ENCODE measurements at regions not wholly inside any gene's neighbourhood (a gene's known extent, or its start where the extent isn't known, plus 50 kb on each side); places are given as distances from the start of the nearest gene placed in this dataset.

DNA sequence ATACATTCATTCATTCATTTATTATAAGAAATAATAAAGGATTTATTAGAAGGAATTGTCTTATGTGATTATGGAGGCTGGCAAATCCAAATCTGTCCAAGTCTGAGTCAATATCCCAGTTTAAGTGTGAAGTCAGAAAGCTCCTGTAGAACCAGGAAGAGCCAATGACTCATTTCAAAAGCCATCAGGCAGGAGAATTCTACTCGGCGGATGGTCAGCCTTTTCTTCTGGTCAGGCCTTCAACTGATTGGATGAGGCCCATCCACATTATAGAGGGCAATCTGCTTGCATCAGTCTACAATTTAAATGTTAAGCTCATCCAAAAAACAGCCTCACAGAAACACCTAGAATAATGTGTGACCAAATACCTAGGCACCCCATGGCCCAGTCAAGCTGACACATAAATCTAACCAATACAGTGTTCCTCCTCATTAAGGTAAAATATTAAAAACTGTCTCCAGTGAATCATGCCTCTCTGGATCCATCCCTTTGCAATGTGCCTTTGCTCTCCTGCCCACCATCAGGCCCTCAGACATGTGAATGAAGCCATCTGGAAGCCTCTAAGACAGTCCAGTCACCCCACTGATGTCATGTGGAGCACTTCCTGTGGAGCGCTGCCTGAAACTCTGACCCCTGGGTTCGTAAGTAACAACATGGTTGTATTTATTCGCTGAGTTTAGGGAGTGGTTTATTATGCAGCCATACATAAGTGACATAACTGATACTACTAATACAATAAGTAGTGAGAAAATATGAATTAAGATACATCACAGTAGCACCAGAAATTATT is 69.2 kb upstream of the WSB1 start:
- Histone ChIP-seq H3K4me1 (no peaks in the 10 kb centered on the region), H3K9me3 (no peaks in the 10 kb centered on the region), H3K36me3 (no peaks in the 10 kb centered on the region), H3K27me3 (no peaks in the 10 kb centered on the region), H3K27ac (no peak overlapping the region), H3K4me3 (replicated peaks in 1 of 3) (no peak overlapping the region)
- intact Hi-C loops (cut with DNase I) = no loop called here
- no peak for TF ChIP-seq POLR2A (IDR thresholded peaks at IDR 0.05)
- TF ChIP-seq, protein P1, sequence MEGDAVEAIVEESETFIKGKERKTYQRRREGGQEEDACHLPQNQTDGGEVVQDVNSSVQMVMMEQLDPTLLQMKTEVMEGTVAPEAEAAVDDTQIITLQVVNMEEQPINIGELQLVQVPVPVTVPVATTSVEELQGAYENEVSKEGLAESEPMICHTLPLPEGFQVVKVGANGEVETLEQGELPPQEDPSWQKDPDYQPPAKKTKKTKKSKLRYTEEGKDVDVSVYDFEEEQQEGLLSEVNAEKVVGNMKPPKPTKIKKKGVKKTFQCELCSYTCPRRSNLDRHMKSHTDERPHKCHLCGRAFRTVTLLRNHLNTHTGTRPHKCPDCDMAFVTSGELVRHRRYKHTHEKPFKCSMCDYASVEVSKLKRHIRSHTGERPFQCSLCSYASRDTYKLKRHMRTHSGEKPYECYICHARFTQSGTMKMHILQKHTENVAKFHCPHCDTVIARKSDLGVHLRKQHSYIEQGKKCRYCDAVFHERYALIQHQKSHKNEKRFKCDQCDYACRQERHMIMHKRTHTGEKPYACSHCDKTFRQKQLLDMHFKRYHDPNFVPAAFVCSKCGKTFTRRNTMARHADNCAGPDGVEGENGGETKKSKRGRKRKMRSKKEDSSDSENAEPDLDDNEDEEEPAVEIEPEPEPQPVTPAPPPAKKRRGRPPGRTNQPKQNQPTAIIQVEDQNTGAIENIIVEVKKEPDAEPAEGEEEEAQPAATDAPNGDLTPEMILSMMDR (IDR thresholded peaks at IDR 0.05) = no peak
- no peak for DNase-seq
- 89 to 92% methylated on average over 5 of the region's 5 CpGs for WGBS, 2 donors

DNA sequence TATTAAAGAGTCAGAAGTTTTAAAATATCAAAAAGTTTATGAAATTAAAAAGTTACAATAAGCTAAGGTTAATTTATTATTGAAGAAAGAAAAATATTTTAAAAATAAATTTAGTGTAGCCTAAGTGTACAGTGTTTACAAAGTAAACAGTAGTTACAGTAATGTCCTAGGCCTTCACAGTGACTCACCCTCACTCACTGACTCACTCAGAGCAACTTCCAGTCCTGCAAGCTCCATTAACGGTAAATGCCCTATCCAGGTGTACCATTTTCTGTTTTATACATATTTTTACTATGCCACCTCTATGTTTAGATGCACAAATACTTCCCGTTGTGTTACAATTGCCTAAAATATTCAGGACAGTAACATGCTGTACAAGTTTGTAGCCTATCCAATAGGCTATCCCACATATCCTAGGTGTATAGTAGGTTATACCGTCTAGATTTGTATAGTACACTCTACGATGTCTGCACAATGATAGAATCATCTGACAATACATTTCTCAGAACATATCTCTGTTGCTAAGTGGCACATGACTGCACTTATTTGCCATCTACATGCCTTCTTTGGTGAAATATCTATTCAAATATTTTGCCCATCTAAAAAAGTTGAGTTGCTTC is 67.2 kb upstream of the WSB1 start:
- WGBS, 2 donors = 90 to 92% methylated on average over 4 of the region's 4 CpGs
- Histone ChIP-seq H3K27me3 (no peaks in the 10 kb centered on the region), H3K36me3 (no peaks in the 10 kb centered on the region), H3K9me3 (no peaks in the 10 kb centered on the region), H3K4me1 (no peaks in the 10 kb centered on the region), H3K4me3 (replicated peaks in 1 of 3) (no peak overlapping the region), H3K27ac (no peak overlapping the region)
- TF ChIP-seq, protein P1 (IDR thresholded peaks at IDR 0.05) = no peak
- TF ChIP-seq POLR2A (IDR thresholded peaks at IDR 0.05) = no peak
- no peak for DNase-seq
- intact Hi-C loops (cut with DNase I) = no loop called here

DNA sequence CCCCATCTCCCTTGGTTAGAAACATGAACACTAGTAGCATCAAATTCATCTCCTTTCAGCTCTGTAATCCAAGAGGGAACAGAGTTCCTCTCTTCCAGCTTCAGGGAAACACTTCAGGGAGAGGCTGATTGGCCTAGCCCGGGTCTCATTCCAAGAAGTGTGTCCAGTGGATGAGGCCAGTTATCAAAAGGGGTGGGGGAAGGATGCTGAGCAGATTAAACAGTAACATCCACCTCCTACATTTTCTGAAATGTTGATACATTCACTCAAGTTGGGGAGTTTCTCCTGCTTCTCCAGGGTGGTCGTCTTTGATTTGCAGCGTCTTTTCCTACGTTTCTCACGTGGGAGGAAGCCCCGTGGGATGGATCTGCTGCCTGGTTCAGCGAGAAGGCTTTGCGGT is 62.9 kb upstream of the WSB1 start:
- Histone ChIP-seq H3K9me3 (no peaks in the 10 kb centered on the region), H3K4me3 (replicated peaks in 1 of 3) (no peak overlapping the region), H3K4me1 (no peaks in the 10 kb centered on the region), H3K27me3 (no peaks in the 10 kb centered on the region), H3K27ac (no peak overlapping the region), H3K36me3 (no peaks in the 10 kb centered on the region)
- TF ChIP-seq, protein P1 (IDR thresholded peaks at IDR 0.05) = no peak
- TF ChIP-seq POLR2A (IDR thresholded peaks at IDR 0.05) = no peak
- 77 to 78% methylated on average over 8 of the region's 8 CpGs for WGBS, 2 donors
- DNase-seq = no peak
- intact Hi-C loops (cut with DNase I) = no loop called here

DNA sequence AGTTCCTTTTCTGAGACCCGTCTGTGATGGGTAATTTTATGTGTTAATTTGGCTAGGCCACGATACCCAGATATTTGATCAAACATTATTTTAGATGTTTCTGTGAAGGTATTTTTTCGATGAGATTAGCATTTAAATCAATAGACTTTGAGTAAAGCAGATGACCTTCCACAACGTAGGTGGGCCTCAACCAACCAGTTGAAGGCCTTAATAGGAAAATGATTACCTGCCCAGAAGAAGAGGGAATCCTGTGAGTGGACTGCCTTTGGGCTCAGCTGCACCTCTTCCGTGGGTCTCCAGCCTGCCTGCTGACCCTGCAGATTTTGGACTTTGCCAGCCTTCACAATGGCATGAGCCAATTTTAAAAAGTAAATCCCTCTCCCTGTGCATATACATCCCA is 61.6 kb upstream of the WSB1 start:
- no peak overlapping the region for H3K4me3 ChIP-seq (replicated peaks in 1 of 3)
- no peak for DNase-seq
- intact Hi-C loops (cut with DNase I) = no loop called here
- no peaks in the 10 kb centered on the region for H3K9me3 ChIP-seq
- WGBS, 2 donors = 86 to 91% methylated on average over 5 of the region's 5 CpGs
- H3K27ac ChIP-seq = no peak overlapping the region
- no peaks in the 10 kb centered on the region for H3K4me1 ChIP-seq
- H3K27me3 ChIP-seq = no peaks in the 10 kb centered on the region
- TF ChIP-seq, protein P1 (IDR thresholded peaks at IDR 0.05) = no peak
- TF ChIP-seq POLR2A (IDR thresholded peaks at IDR 0.05) = no peak
- H3K36me3 ChIP-seq = no peaks in the 10 kb centered on the region

DNA sequence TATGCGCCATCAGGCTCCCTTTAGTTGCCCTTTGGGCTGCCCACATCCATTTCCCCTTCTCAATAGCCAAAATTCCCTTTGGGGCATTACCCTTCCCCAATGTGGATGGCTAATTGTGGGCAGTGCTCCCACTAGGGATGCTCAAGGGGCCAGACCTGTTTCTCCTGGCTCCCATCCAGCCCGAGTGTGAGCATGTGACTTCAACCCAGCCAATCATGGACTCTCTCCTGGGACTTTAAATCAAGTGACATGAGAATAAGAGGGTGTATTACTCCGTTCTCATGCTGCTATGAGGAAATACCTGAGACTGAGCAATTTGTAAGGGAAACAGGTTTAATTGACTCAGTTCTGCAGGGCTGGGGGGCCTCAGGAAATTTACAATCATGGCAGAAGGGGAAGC is 60.9 kb upstream of the WSB1 start:
- 64 to 74% methylated on average over 3 of the region's 3 CpGs for WGBS, 2 donors
- peak in 1 of 2 donors; percentile 22 for DNase-seq
- intact Hi-C loops (cut with DNase I) = no loop called here
- no peaks in the 10 kb centered on the region for H3K36me3 ChIP-seq
- TF ChIP-seq, protein P1 (IDR thresholded peaks at IDR 0.05) = no peak
- TF ChIP-seq POLR2A (IDR thresholded peaks at IDR 0.05) = no peak
- no peak overlapping the region for H3K27ac ChIP-seq
- H3K9me3 ChIP-seq = no peaks in the 10 kb centered on the region
- H3K27me3 ChIP-seq = no peaks in the 10 kb centered on the region
- H3K4me3 ChIP-seq (replicated peaks in 1 of 3) = no peak overlapping the region
- no peaks in the 10 kb centered on the region for H3K4me1 ChIP-seq

Data from thyroid gland (tissue), 4 donors.